GM23338 (cell line): ENCODE measurements at regions not wholly inside any gene's neighbourhood (a gene's known extent, or its start where the extent isn't known, plus 50 kb on each side); places are given as distances from the start of the nearest gene placed in this dataset.

ENCODE experiments used
- ATAC-seq: fragments of 200-7000 bp; cut with Tn5 transposase; 3 replicates; pipeline ENCODE4 v1.9.1; 2020
- DNase-seq: peaks from one replicate; pipeline ENCODE4 v3.0.0-alpha.2; 2015; ENCODE audit warnings: low spot score
- H2AFZ ChIP-seq: fragments of 200-600 bp; sonication (generic); 2 replicates; pipeline ENCODE4 v1.8.0; 2016; ENCODE audit warnings: antibody characterized with exemption, mild to moderate bottlenecking, moderate library complexity
- H3F3A ChIP-seq: fragments of 200-600 bp; sonication (generic); replicated peaks from 2 replicates; pipeline ENCODE4 v1.8.0; 2017; ENCODE audit warnings: antibody characterized with exemption, mixed run types, low read depth
- H3K27ac ChIP-seq: fragments of 200-600 bp; sonication (generic); 2 replicates; pipeline ENCODE4 v1.6.1; 2016; ENCODE audit warnings: low read depth
- H3K27me3 ChIP-seq: fragments of 200-600 bp; sonication (generic); 2 replicates; pipeline ENCODE4 v1.8.0; 2016; ENCODE audit warnings: mild to moderate bottlenecking, mixed run types, moderate library complexity; ENCODE audit not compliant: insufficient read depth
- H3K36me3 ChIP-seq: fragments of 200-600 bp; sonication (generic); 2 replicates; pipeline ENCODE4 v1.8.0; 2016; ENCODE audit warnings: mild to moderate bottlenecking; ENCODE audit not compliant: insufficient read depth
- H3K4me1 ChIP-seq: fragments of 200-600 bp; sonication (generic); 2 replicates; pipeline ENCODE4 v1.8.0; 2016; ENCODE audit warnings: mild to moderate bottlenecking, moderate library complexity; ENCODE audit not compliant: insufficient read depth
- H3K4me2 ChIP-seq: fragments of 200-600 bp; sonication (generic); 2 replicates; pipeline ENCODE4 v1.7.1; 2017; ENCODE audit warnings: mixed run types
- H3K4me3 ChIP-seq: fragments of 200-600 bp; sonication (generic); 2 replicates; pipeline ENCODE4 v1.6.1; 2016; ENCODE audit warnings: mixed run types
- H3K79me2 ChIP-seq: fragments of 200-600 bp; sonication (generic); replicated peaks from 2 replicates; pipeline ENCODE4 v1.8.0; 2017; ENCODE audit warnings: mild to moderate bottlenecking; ENCODE audit not compliant: insufficient read depth
- H3K9me2 ChIP-seq: fragments of 200-600 bp; sonication (generic); 2 replicates; pipeline ENCODE4 v1.8.0; 2017; ENCODE audit not compliant: insufficient read depth
- H4K20me1 ChIP-seq: fragments of 200-600 bp; sonication (generic); replicated peaks from 2 replicates; pipeline ENCODE4 v1.8.0; 2017; ENCODE audit warnings: mild to moderate bottlenecking; ENCODE audit not compliant: insufficient read depth
- H3K27ac Mint-ChIP-seq: 2 replicates; pipeline ENCODE4 v1.8.0; 2020; ENCODE audit warnings: inconsistent platforms, mild to moderate bottlenecking, moderate library complexity, mixed read lengths
- H3K27me3 Mint-ChIP-seq: 3 replicates; pipeline ENCODE4 v1.8.0; 2022; ENCODE audit warnings: low read depth, mild to moderate bottlenecking, moderate library complexity, mixed read lengths, inconsistent platforms; ENCODE audit not compliant: insufficient read depth, poor library complexity
- H3K36me3 Mint-ChIP-seq: 3 replicates; pipeline ENCODE4 v1.8.0; 2021; ENCODE audit warnings: low read depth, mild to moderate bottlenecking, inconsistent platforms, moderate library complexity, mixed read lengths
- H3K4me1 Mint-ChIP-seq: 3 replicates; pipeline ENCODE4 v1.8.0; 2020; ENCODE audit warnings: mild to moderate bottlenecking, inconsistent platforms, mixed read lengths
- H3K4me3 Mint-ChIP-seq: 3 replicates; pipeline ENCODE4 v1.8.0; 2021; ENCODE audit warnings: moderate library complexity, mild to moderate bottlenecking, inconsistent platforms, mixed read lengths
- H3K9me3 Mint-ChIP-seq: 3 replicates; pipeline ENCODE4 v1.8.0; 2020; ENCODE audit warnings: moderate library complexity, mild to moderate bottlenecking, inconsistent platforms, mixed read lengths
- CTCF ChIP-seq, 2 experiments: fragments of 200-600 bp in 1 of 2; sonication (generic) in 1 of 2; conservative IDR thresholded peaks; 2 replicates each; pipeline versions ENCODE4 v1.5.1 to v1.6.1; 2016 to 2017; ENCODE audit warnings: antibody characterized with exemption in 2 of 2, low read depth in 2 of 2, mild to moderate bottlenecking in 2 of 2, moderate library complexity in 1 of 2
- EZH2 ChIP-seq: fragments of 200-600 bp; sonication (generic); IDR thresholded peaks from one replicate; pipeline ENCODE4 v1.8.0; 2017; ENCODE audit warnings: antibody characterized with exemption, mild to moderate bottlenecking, low read depth; ENCODE audit not compliant: unreplicated experiment
- EZH2phosphoT487 ChIP-seq: fragments of 200-600 bp; sonication (generic); IDR thresholded peaks from one replicate; pipeline ENCODE4 v1.8.1; 2018; ENCODE audit warnings: antibody characterized with exemption; ENCODE audit not compliant: unreplicated experiment
- JUNB ChIP-seq: IDR thresholded peaks from one replicate; pipeline ENCODE4 v1.6.1; 2016; ENCODE audit warnings: antibody characterized with exemption; ENCODE audit not compliant: unreplicated experiment
- NANOG ChIP-seq: IDR thresholded peaks from 2 replicates; pipeline ENCODE4 v1.6.1; 2016; ENCODE audit warnings: antibody characterized with exemption, borderline replicate concordance
- POLR2AphosphoS5 ChIP-seq: IDR thresholded peaks from 2 replicates; pipeline ENCODE4 v1.6.1; 2016; ENCODE audit warnings: antibody characterized with exemption, low read depth
- REST ChIP-seq: IDR thresholded peaks from one replicate; pipeline ENCODE4 v1.6.1; 2018; ENCODE audit warnings: antibody characterized with exemption; ENCODE audit not compliant: unreplicated experiment
- STAT1 ChIP-seq: IDR thresholded peaks from one replicate; pipeline ENCODE4 v1.6.1; 2016; ENCODE audit warnings: antibody characterized with exemption; ENCODE audit not compliant: unreplicated experiment
- ZNF331 ChIP-seq: fragments of 250-450 bp; sonication (Bioruptor Pico); IDR thresholded peaks from 2 replicates; pipeline ENCODE4 v1.5.0; 2020; ENCODE audit warnings: low read depth, mild to moderate bottlenecking, moderate library complexity
- TF ChIP-seq, protein P1 (sequence below): IDR thresholded peaks from 2 replicates; pipeline ENCODE4 v1.6.1; 2016; ENCODE audit warnings: antibody characterized with exemption

DNA sequence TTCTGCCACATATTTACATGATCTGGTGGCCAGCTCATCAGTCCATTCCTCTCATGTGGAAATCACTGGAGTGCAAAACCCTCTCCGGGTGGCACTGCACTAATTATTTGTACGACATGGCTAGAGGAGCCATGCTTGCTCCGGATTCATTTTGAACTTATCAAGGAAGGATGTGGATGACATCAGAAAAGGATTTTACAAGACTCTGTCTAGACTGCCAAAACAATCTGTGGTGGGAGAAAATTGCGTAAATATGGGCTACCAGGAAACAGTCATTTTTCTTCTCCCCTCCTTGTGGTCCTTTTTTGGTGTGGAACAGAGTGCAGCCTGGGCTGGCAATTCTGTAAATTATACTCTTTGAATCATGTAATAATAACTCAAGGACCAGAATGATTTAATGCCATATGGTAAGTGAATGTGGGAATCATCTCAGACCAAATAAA, 123.4 kb upstream of the IFNE start:
- Mint-ChIP-seq H3K27ac (no peak overlapping the region), H3K4me1 (no peaks in the 10 kb centered on the region), H3K9me3 (no peaks in the 10 kb centered on the region), H3K4me3 (no peak overlapping the region), H3K27me3 (peaks cover 3% of the 10 kb centered on the region), H3K36me3 (no peaks in the 10 kb centered on the region)
- no peak overlapping the region for H3K4me2 ChIP-seq
- TF ChIP-seq JUNB: no peak
- no peak overlapping the region for H2AFZ ChIP-seq
- H3K4me1 ChIP-seq: no peaks in the 10 kb centered on the region
- no peak overlapping the region for H3K27ac ChIP-seq
- no peaks in the 10 kb centered on the region for H3K36me3 ChIP-seq
- H3K4me3 ChIP-seq: no peak overlapping the region
- DNase-seq: no peak
- H3K79me2 ChIP-seq: no peaks in the 10 kb centered on the region
- ATAC-seq: no peak
- no peaks in the 10 kb centered on the region for H3K27me3 ChIP-seq
- H3F3A ChIP-seq: no peaks in the 10 kb centered on the region
- H4K20me1 ChIP-seq: no peaks in the 10 kb centered on the region
- peaks cover 6% of the 10 kb centered on the region; the same call in 1 of the 2 replicates for H3K9me2 ChIP-seq

GRCh38 chr9:21607576-21607975, 125.5 kb upstream of the IFNE start:
- H3K4me2 ChIP-seq: no peak overlapping the region
- H3K27ac ChIP-seq: no peak overlapping the region
- no peaks in the 10 kb centered on the region for H3K79me2 ChIP-seq
- no peaks in the 10 kb centered on the region for H3K9me3 Mint-ChIP-seq
- H3K4me3 Mint-ChIP-seq: no peak overlapping the region
- no peaks in the 10 kb centered on the region for H3K27me3 ChIP-seq
- no peaks in the 10 kb centered on the region for H3K36me3 Mint-ChIP-seq
- no peak overlapping the region for H3K27ac Mint-ChIP-seq
- no peaks in the 10 kb centered on the region for H3F3A ChIP-seq
- H3K4me1 ChIP-seq: no peaks in the 10 kb centered on the region
- H3K27me3 Mint-ChIP-seq: peaks cover 2% of the 10 kb centered on the region
- no peaks in the 10 kb centered on the region for H3K36me3 ChIP-seq
- no peak for ATAC-seq
- peaks cover 5% of the 10 kb centered on the region; the same call in 2 of the 3 replicates for H3K4me1 Mint-ChIP-seq
- no peak overlapping the region for H3K4me3 ChIP-seq
- H3K9me2 ChIP-seq: no peaks in the 10 kb centered on the region
- 0 out of 2 replicates have a peak overlapping the region, but pooled peaks have one; percentile 35 for H2AFZ ChIP-seq
- DNase-seq: no peak
- no peaks in the 10 kb centered on the region for H4K20me1 ChIP-seq
- TF ChIP-seq REST (no peak), JUNB (no peak), ZNF331 (CRISPR knock-in tag) (no peak), STAT1 (no peak), EZH2 (no peak), CTCF (conservative IDR thresholded peaks at IDR 0.05; ENCODE audit: low read depth in 2 of 2) (no peak), EZH2phosphoT487 (no peak), POLR2AphosphoS5 (no peak), NANOG (no peak)
- TF ChIP-seq, protein P1, sequence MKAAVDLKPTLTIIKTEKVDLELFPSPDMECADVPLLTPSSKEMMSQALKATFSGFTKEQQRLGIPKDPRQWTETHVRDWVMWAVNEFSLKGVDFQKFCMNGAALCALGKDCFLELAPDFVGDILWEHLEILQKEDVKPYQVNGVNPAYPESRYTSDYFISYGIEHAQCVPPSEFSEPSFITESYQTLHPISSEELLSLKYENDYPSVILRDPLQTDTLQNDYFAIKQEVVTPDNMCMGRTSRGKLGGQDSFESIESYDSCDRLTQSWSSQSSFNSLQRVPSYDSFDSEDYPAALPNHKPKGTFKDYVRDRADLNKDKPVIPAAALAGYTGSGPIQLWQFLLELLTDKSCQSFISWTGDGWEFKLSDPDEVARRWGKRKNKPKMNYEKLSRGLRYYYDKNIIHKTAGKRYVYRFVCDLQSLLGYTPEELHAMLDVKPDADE: no peak
